Chondrocyte (in vitro differentiated cells): ENCODE measurements at regions not wholly inside any gene's neighbourhood (a gene's known extent, or its start where the extent isn't known, plus 50 kb on each side); places are given as distances from the start of the nearest gene placed in this dataset.
"Not testable (repeated sequence)": the region's sequence is repeated elsewhere in the genome, so short reads cannot be mapped to it uniquely, and the experiment has no call there.

Experiments
- DNase-seq: peaks from one replicate; pipeline ENCODE4 v3.0.0; 2021; ENCODE audit warnings: mixed read lengths, low spot score
- H3K27ac Mint-ChIP-seq: one replicate; pipeline ENCODE4 v1.8.0; 2021; ENCODE audit warnings: mild to moderate bottlenecking, moderate library complexity, mixed read lengths; ENCODE audit not compliant: unreplicated experiment
- H3K27me3 Mint-ChIP-seq: 2 replicates; pipeline ENCODE4 v1.8.0; 2021; ENCODE audit warnings: low read depth, mixed read lengths
- H3K36me3 Mint-ChIP-seq: 2 replicates; pipeline ENCODE4 v1.8.0; 2021; ENCODE audit warnings: low read depth, mixed read lengths
- H3K4me1 Mint-ChIP-seq: 2 replicates; pipeline ENCODE4 v1.8.0; 2021; ENCODE audit warnings: low read depth, mild to moderate bottlenecking, mixed read lengths
- H3K4me3 Mint-ChIP-seq: one replicate; pipeline ENCODE4 v1.8.0; 2021; ENCODE audit warnings: mild to moderate bottlenecking, moderate library complexity, mixed read lengths; ENCODE audit not compliant: unreplicated experiment
- H3K9me3 Mint-ChIP-seq: 2 replicates; pipeline ENCODE4 v1.8.0; 2021; ENCODE audit warnings: low read depth, mixed read lengths

GRCh38 chr9:67416639-67417038 lies 424.3 kb upstream of the SPATA31A3 start:
- H3K27ac Mint-ChIP-seq, H3K4me3 Mint-ChIP-seq, H3K27me3 Mint-ChIP-seq, DNase-seq, H3K4me1 Mint-ChIP-seq, H3K36me3 Mint-ChIP-seq, H3K9me3 Mint-ChIP-seq: not testable (repeated sequence)

- H3K4me3 Mint-ChIP-seq, H3K27ac Mint-ChIP-seq, H3K4me1 Mint-ChIP-seq, H3K9me3 Mint-ChIP-seq, H3K36me3 Mint-ChIP-seq, DNase-seq, H3K27me3 Mint-ChIP-seq: not testable (repeated sequence)
Observed at GRCh38 chr9:67410606-67411220, 418.4 kb upstream of the SPATA31A3 start.

GRCh38 chr9:67403739-67404138 lies 411.4 kb upstream of the SPATA31A3 start:
- not testable (repeated sequence) for H3K4me1 Mint-ChIP-seq, H3K4me3 Mint-ChIP-seq, DNase-seq, H3K27me3 Mint-ChIP-seq, H3K27ac Mint-ChIP-seq, H3K36me3 Mint-ChIP-seq, H3K9me3 Mint-ChIP-seq

- not testable (repeated sequence) for H3K36me3 Mint-ChIP-seq, H3K9me3 Mint-ChIP-seq, H3K27me3 Mint-ChIP-seq, DNase-seq, H3K27ac Mint-ChIP-seq, H3K4me1 Mint-ChIP-seq, H3K4me3 Mint-ChIP-seq
Observed at GRCh38 chr9:67397731-67398130, 405.4 kb upstream of the SPATA31A3 start.

- not testable (repeated sequence) for H3K27ac Mint-ChIP-seq, H3K27me3 Mint-ChIP-seq, H3K36me3 Mint-ChIP-seq, H3K4me3 Mint-ChIP-seq, H3K4me1 Mint-ChIP-seq, H3K9me3 Mint-ChIP-seq, DNase-seq
Observed at GRCh38 chr9:67394782-67395181, 402.4 kb upstream of the SPATA31A3 start.

- not testable (repeated sequence) for H3K4me1 Mint-ChIP-seq, DNase-seq, H3K4me3 Mint-ChIP-seq, H3K27me3 Mint-ChIP-seq, H3K9me3 Mint-ChIP-seq, H3K27ac Mint-ChIP-seq, H3K36me3 Mint-ChIP-seq
Observed at GRCh38 chr9:67394038-67394437, 401.7 kb upstream of the SPATA31A3 start.

- not testable (repeated sequence) for H3K4me3 Mint-ChIP-seq, H3K9me3 Mint-ChIP-seq, H3K27me3 Mint-ChIP-seq, H3K27ac Mint-ChIP-seq, H3K36me3 Mint-ChIP-seq, H3K4me1 Mint-ChIP-seq, DNase-seq
Observed at GRCh38 chr9:67369664-67370063, 377.3 kb upstream of the SPATA31A3 start.

GRCh38 chr9:67362325-67362724 lies 370.0 kb upstream of the SPATA31A3 start:
- H3K9me3 Mint-ChIP-seq, H3K36me3 Mint-ChIP-seq, H3K27ac Mint-ChIP-seq, H3K4me1 Mint-ChIP-seq, H3K27me3 Mint-ChIP-seq, H3K4me3 Mint-ChIP-seq, DNase-seq: not testable (repeated sequence)

- H3K9me3 Mint-ChIP-seq, DNase-seq, H3K27ac Mint-ChIP-seq, H3K4me1 Mint-ChIP-seq, H3K27me3 Mint-ChIP-seq, H3K36me3 Mint-ChIP-seq, H3K4me3 Mint-ChIP-seq: not testable (repeated sequence)
Observed at GRCh38 chr9:67353961-67354360, 361.6 kb upstream of the SPATA31A3 start.

- H3K36me3 Mint-ChIP-seq, H3K27me3 Mint-ChIP-seq, H3K27ac Mint-ChIP-seq, H3K9me3 Mint-ChIP-seq, H3K4me3 Mint-ChIP-seq, DNase-seq, H3K4me1 Mint-ChIP-seq: not testable (repeated sequence)
Observed at GRCh38 chr9:67349424-67349759, 357.0 kb upstream of the SPATA31A3 start.

- not testable (repeated sequence) for H3K27ac Mint-ChIP-seq, H3K9me3 Mint-ChIP-seq, H3K4me1 Mint-ChIP-seq, DNase-seq, H3K27me3 Mint-ChIP-seq, H3K4me3 Mint-ChIP-seq, H3K36me3 Mint-ChIP-seq
Observed at GRCh38 chr9:67348562-67349423, 356.4 kb upstream of the SPATA31A3 start.

GRCh38 chr9:67348094-67348493 lies 355.7 kb upstream of the SPATA31A3 start:
- H3K4me3 Mint-ChIP-seq, DNase-seq, H3K27me3 Mint-ChIP-seq, H3K36me3 Mint-ChIP-seq, H3K4me1 Mint-ChIP-seq, H3K27ac Mint-ChIP-seq, H3K9me3 Mint-ChIP-seq: not testable (repeated sequence)

GRCh38 chr9:67339216-67339615 lies 346.9 kb upstream of the SPATA31A3 start:
- H3K27me3 Mint-ChIP-seq, H3K4me3 Mint-ChIP-seq, H3K4me1 Mint-ChIP-seq, DNase-seq, H3K27ac Mint-ChIP-seq, H3K36me3 Mint-ChIP-seq, H3K9me3 Mint-ChIP-seq: not testable (repeated sequence)
